ENCODE measurements at regions not wholly inside any gene's neighbourhood (a gene's known extent, or its start where the extent isn't known, plus 50 kb on each side); places are given as distances from the start of the nearest gene placed in this dataset.

GRCh38 chr5:28823231-28823630, 1784.8 kb upstream of the CDH9 start:
- Histone ChIP-seq H2BK120ac (replicated peaks; ENCODE audit: low read depth, low read length) (no peak overlapping the region), H3K79me2 (ENCODE audit: control insufficient read depth in 1 of 2, insufficient read depth in 2 of 2, low read length in 2 of 2) (no peaks in the 10 kb centered on the region), H3K4me1 (replicated peaks in 1 of 4; ENCODE audit: control insufficient read depth in 3 of 4, insufficient read depth in 4 of 4, low read length in 3 of 4) (no peaks in the 10 kb centered on the region), H2AFZ (ENCODE audit: low read length) (no peak overlapping the region), H3K18ac (ENCODE audit: extremely low read depth, low read length) (no peak overlapping the region), H2AK5ac (ENCODE audit: low read depth, low read length) (no peak overlapping the region), H3K27me3 (replicated peaks in 1 of 4; ENCODE audit: control insufficient read depth in 3 of 4, extremely low read depth in 1 of 4, insufficient read depth in 3 of 4, low read length in 3 of 4) (no peaks in the 10 kb centered on the region), H3K79me1 (ENCODE audit: low read depth, low read length) (no peaks in the 10 kb centered on the region), H4K8ac (ENCODE audit: extremely low read depth, insufficient read depth, low read length) (no peak overlapping the region), H4K20me1 (replicated peaks in 1 of 2; ENCODE audit: control insufficient read depth in 1 of 2, insufficient read depth in 2 of 2, low read length in 2 of 2) (no peaks in the 10 kb centered on the region), H3K56ac (replicated peaks; ENCODE audit: insufficient read length, low read depth, low read length) (no peak overlapping the region), H3K4me3 (ENCODE audit: extremely low read depth in 1 of 4, insufficient read depth in 2 of 4, low read depth in 3 of 4, low read length in 4 of 4) (no peak overlapping the region), H3K23me2 (ENCODE audit: low read depth, low read length) (no peaks in the 10 kb centered on the region), H3K4me2 (ENCODE audit: insufficient read depth in 1 of 2, low read depth in 2 of 2, low read length in 2 of 2) (no peak overlapping the region), H3K14ac (ENCODE audit: insufficient read length) (no peak overlapping the region), H2BK15ac (ENCODE audit: low read length) (no peak overlapping the region), H2BK5ac (ENCODE audit: low read depth, low read length) (no peak overlapping the region), H2BK12ac (ENCODE audit: low read depth, low read length) (no peak overlapping the region), H3K9me3 (ENCODE audit: insufficient read depth in 2 of 2, low read depth in 1 of 2, low read length in 1 of 2) (peaks cover 12 to 16% of the 10 kb centered on the region in 2 experiments), H3K36me3 (ENCODE audit: control insufficient read depth in 2 of 4, insufficient read depth in 4 of 4, low read length in 3 of 4) (peaks cover 0 to 4% (median 0%) of the 10 kb centered on the region in 4 experiments; a peak in 1 of 8 replicates), H3K27ac (ENCODE audit: low read depth, low read length) (no peak overlapping the region), H4K91ac (replicated peaks; ENCODE audit: insufficient read length, low read length) (no peak overlapping the region), H2BK20ac (ENCODE audit: low read length) (no peak overlapping the region), H4K5ac (ENCODE audit: insufficient read length, low read depth, low read length) (no peak overlapping the region), H3K4ac (replicated peaks; ENCODE audit: insufficient read length, low read depth, low read length) (no peak overlapping the region), H3K23ac (ENCODE audit: insufficient read length) (no peak overlapping the region), H3K9ac (replicated peaks in 1 of 4; ENCODE audit: extremely low read depth in 1 of 4, low read depth in 3 of 4, low read length in 3 of 4) (no peak overlapping the region)
- FAIRE-seq (no peak), DNase-seq (ENCODE audit: low read depth in 1 of 2, low spot score in 2 of 2) (no peak)
- CTCF ChIA-PET (ENCODE audit: partially characterized antibody) = no interaction called here
- POLR2A ChIA-PET (ENCODE audit: partially characterized antibody) = no interaction called here
- 88% methylated on average over 1 of the region's 1 CpG; no CpG with 5 or more reads in 1 of the 2 experiments for WGBS, 2 experiments (ENCODE audit: extremely low coverage in 1 of 2, insufficient coverage in 1 of 2, insufficient read length in 1 of 2, insufficient replicate concordance in 2 of 2, low coverage in 1 of 2, low lambda C conversion rate in 2 of 2, missing lambda C conversion rate in 1 of 2)
- TF ChIP-seq RBBP5 (IDR thresholded peaks at IDR 0.05; ENCODE audit: borderline replicate concordance, low read depth, low read length) = no peak
- no peak for TF ChIP-seq NANOG (IDR thresholded peaks at IDR 0.05; ENCODE audit: insufficient read depth, low read depth, low read length, poor library complexity, severe bottlenecking)
- no peak for TF ChIP-seq POLR2A (IDR thresholded peaks at IDR 0.05; ENCODE audit: control extremely low read depth in 1 of 2, low read depth in 2 of 2, low read length in 2 of 2)
- TF ChIP-seq EP300 (IDR thresholded peaks at IDR 0.05; ENCODE audit: borderline replicate concordance in 1 of 2, low read depth in 2 of 2, low read length in 2 of 2) = no peak
- TF ChIP-seq TBP (IDR thresholded peaks at IDR 0.05; ENCODE audit: low read depth, low read length) = no peak
- no peak for TF ChIP-seq ZNF274 (IDR thresholded peaks at IDR 0.05; ENCODE audit: borderline replicate concordance, extremely low read depth, low read length)
- TF ChIP-seq KDM1A (IDR thresholded peaks at IDR 0.05; ENCODE audit: borderline replicate concordance, low read length) = no peak
- TF ChIP-seq POLR2AphosphoS5 (IDR thresholded peaks at IDR 0.05; ENCODE audit: low read depth, low read length) = no peak
- TF ChIP-seq CEBPB (IDR thresholded peaks at IDR 0.05; ENCODE audit: low read depth, low read length) = no peak
- no peak for TF ChIP-seq FOSL1 (IDR thresholded peaks at IDR 0.05; ENCODE audit: insufficient read depth, low read depth, low read length)
- TF ChIP-seq CTCF (IDR thresholded peaks at IDR 0.05; ENCODE audit: control extremely low read depth in 1 of 3, insufficient read depth in 1 of 3, low read depth in 1 of 3, low read length in 3 of 3) = no peak
- no peak for TF ChIP-seq CBX8 (IDR thresholded peaks at IDR 0.05; ENCODE audit: borderline replicate concordance, low read depth, low read length)
- no peak for TF ChIP-seq SIRT6 (IDR thresholded peaks at IDR 0.05; ENCODE audit: low read length)

Measured in H1 (cell line).